HCT116 (cell line): ENCODE measurements at regions not wholly inside any gene's neighbourhood (a gene's known extent, or its start where the extent isn't known, plus 50 kb on each side); places are given as distances from the start of the nearest gene placed in this dataset.

Experiments
- ATAC-seq: fragments of 200-7000 bp; cut with Tn5 transposase; 2 replicates; pipeline ENCODE4 v1.9.1; 2020; ENCODE audit warnings: mild to moderate bottlenecking, moderate library complexity
- BruUV-seq: library from RNA; stranded (reverse); fragments of 400-500 nt; replicated peaks from 2 replicates; lab custom pipeline; 2021; lab: Mats Ljungman, UMichigan
- CTCF ChIA-PET: fragments of 300-600 bp; sonication (Branson Sonifier 250); formaldehyde crosslinking; loops from one replicate; lab custom pipeline; 2021; ENCODE audit warnings: antibody characterized with exemption; lab: Charles Lee
- POLR2A ChIA-PET: fragments of 300-600, 350-600 bp; sonication (Branson Sonifier 250); formaldehyde crosslinking; loops from one replicate; lab custom pipeline; 2021; ENCODE audit warnings: antibody characterized with exemption; lab: Charles Lee
- RAD21 ChIA-PET, 2 experiments: fragments of 300-600 bp; sonication (Branson Sonifier 250); formaldehyde crosslinking; loops; one replicate each; lab custom pipeline; 2023; ENCODE audit warnings: low total read pairs in 2 of 2; ENCODE audit not compliant: uncharacterized antibody in 2 of 2, unreplicated experiment in 2 of 2, low non-redundant PET in 1 of 2; lab: Charles Lee
- DNase-seq: peaks from one replicate; pipeline ENCODE4 v3.0.0-alpha.2; 2010; ENCODE audit warnings: low read depth, low spot score
- H2AFZ ChIP-seq: fragments of 200-600 bp; shearing (Covaris generic), sonication (generic); 2 replicates; pipeline ENCODE4 v1.6.1; 2017; ENCODE audit warnings: low read depth, mixed run types, mixed read lengths, antibody characterized with exemption, low read length; ENCODE audit not compliant: poor library complexity, severe bottlenecking
- H3K27ac ChIP-seq: 2 replicates; pipeline ENCODE4 v1.5.1; 2012; ENCODE audit warnings: low read depth, low read length
- H3K27me3 ChIP-seq: fragments of 200-600 bp; sonication (generic); 2 replicates; pipeline ENCODE4 v1.6.1; 2016; ENCODE audit warnings: mixed run types, low read length, mixed read lengths; ENCODE audit not compliant: insufficient read depth
- H3K36me3 ChIP-seq, 2 experiments: fragments of 200-500 bp in 1 of 2; fragments of 200-600 bp in 1 of 2; sonication (Bioruptor generic) in 1 of 2; sonication (generic) in 1 of 2; 2 replicates each; pipeline versions ENCODE4 v1.5.1 to v1.6.1; 2014 to 2016; ENCODE audit warnings: low read length in 2 of 2, inconsistent platforms in 1 of 2, mixed read lengths in 1 of 2, mixed run types in 1 of 2; ENCODE audit not compliant: insufficient read depth in 2 of 2, control insufficient read depth in 1 of 2
- H3K4me1 ChIP-seq, 2 experiments: fragments of 200-600 bp in 1 of 2; sonication (generic) in 1 of 2; 2 replicates each; pipeline versions ENCODE4 v1.5.1 to v1.6.1; 2012 to 2017; ENCODE audit warnings: low read length in 2 of 2, inconsistent platforms in 1 of 2, mild to moderate bottlenecking in 1 of 2, mixed read lengths in 1 of 2, mixed run types in 1 of 2, moderate library complexity in 1 of 2; ENCODE audit not compliant: insufficient read depth in 2 of 2, control insufficient read depth in 1 of 2
- H3K4me2 ChIP-seq: fragments of 200-600 bp; sonication (generic); 2 replicates; pipeline ENCODE4 v1.6.1; 2017; ENCODE audit warnings: mixed run types, low read length, mixed read lengths
- H3K4me3 ChIP-seq, 2 experiments: fragments of 200-600 bp in 1 of 2; sonication (generic) in 1 of 2; replicated peaks in 1 of 2; 2 replicates each; pipeline ENCODE4 v1.5.1; 2011 to 2016; ENCODE audit warnings: low read length in 2 of 2, control low read depth in 1 of 2, low read depth in 1 of 2, mild to moderate bottlenecking in 1 of 2, mixed read lengths in 1 of 2, mixed run types in 1 of 2
- H3K79me2 ChIP-seq: fragments of 200-600 bp; sonication (generic); 2 replicates; pipeline ENCODE4 v1.6.1; 2017; ENCODE audit warnings: mild to moderate bottlenecking, mixed run types, low read length, moderate library complexity, mixed read lengths; ENCODE audit not compliant: insufficient read depth
- H3K9ac ChIP-seq: fragments of 200-600 bp; sonication (generic); 2 replicates; pipeline ENCODE4 v1.6.1; 2016; ENCODE audit warnings: low read length, mixed read lengths
- H3K9me2 ChIP-seq: fragments of 200-600 bp; sonication (generic), shearing (Covaris generic); 2 replicates; pipeline ENCODE4 v1.6.1; 2017; ENCODE audit warnings: mixed run types, mild to moderate bottlenecking, moderate library complexity; ENCODE audit not compliant: insufficient read depth
- H3K9me3 ChIP-seq, 2 experiments: fragments of 200-500 bp in 1 of 2; fragments of 200-600 bp in 1 of 2; sonication (Bioruptor generic) in 1 of 2; sonication (generic) in 1 of 2; 2 replicates each; pipeline ENCODE4 v1.6.1; 2014 to 2017; ENCODE audit warnings: low read length in 2 of 2, mixed read lengths in 2 of 2, inconsistent platforms in 1 of 2, low read depth in 1 of 2, mild to moderate bottlenecking in 1 of 2, mixed run types in 1 of 2, moderate library complexity in 1 of 2; ENCODE audit not compliant: control insufficient read depth in 1 of 2, insufficient read depth in 1 of 2
- H4K20me1 ChIP-seq: fragments of 200-600 bp; sonication (generic), shearing (Covaris generic); 2 replicates; pipeline ENCODE4 v1.6.1; 2017; ENCODE audit warnings: mixed run types, mild to moderate bottlenecking, moderate library complexity; ENCODE audit not compliant: insufficient read depth
- ELF1 ChIP-seq: IDR thresholded peaks from 2 replicates; pipeline ENCODE4 v1.6.1; 2012; ENCODE audit warnings: low read depth, borderline replicate concordance
- EZH2 ChIP-seq: fragments of 200-600 bp; sonication (generic); IDR thresholded peaks from 2 replicates; pipeline ENCODE4 v1.6.1; 2017; ENCODE audit warnings: antibody characterized with exemption, mixed run types
- EZH2phosphoT487 ChIP-seq: fragments of 200-600 bp; IDR thresholded peaks from 2 replicates; pipeline ENCODE4 v1.6.1; 2018; ENCODE audit warnings: antibody characterized with exemption, borderline replicate concordance
- FOSL1 ChIP-seq: IDR thresholded peaks from 2 replicates; pipeline ENCODE4 v1.6.1; 2012; ENCODE audit warnings: low read depth
- JUND ChIP-seq: IDR thresholded peaks from 2 replicates; pipeline ENCODE4 v1.6.1; 2012
- POLR2AphosphoS5 ChIP-seq: IDR thresholded peaks from 2 replicates; pipeline ENCODE4 v1.6.1; 2011; ENCODE audit warnings: mild to moderate bottlenecking, low read depth, low read length, moderate library complexity
- RAD21 ChIP-seq: IDR thresholded peaks from 2 replicates; pipeline ENCODE4 v1.6.1; 2012; ENCODE audit warnings: low read depth, mild to moderate bottlenecking
- intact Hi-C: fragments of 100-400 bp; cut with micrococcal nuclease; formaldehyde crosslinking; loops from 2 replicates; pipeline ENCODE4 v1.10.0; 2022
- TF ChIP-seq, protein P1 (sequence below), 3 experiments: fragments of 200-600 bp in 1 of 3; sonication (generic) in 1 of 3; IDR thresholded peaks in 2 of 3; conservative IDR thresholded peaks in 1 of 3; 2 replicates each; pipeline ENCODE4 v1.5.1; 2012 to 2017; ENCODE audit warnings: low read depth in 2 of 3, low read length in 2 of 3, antibody characterized with exemption in 1 of 3, borderline replicate concordance in 1 of 3, control low read depth in 1 of 3, mild to moderate bottlenecking in 1 of 3, mixed read lengths in 1 of 3, mixed run types in 1 of 3, moderate library complexity in 1 of 3; ENCODE audit not compliant: insufficient read depth in 1 of 3
- TF ChIP-seq, protein P2 (sequence below): IDR thresholded peaks from 2 replicates; pipeline ENCODE4 v1.6.1; 2012
- TF ChIP-seq, protein P3 (sequence below): IDR thresholded peaks from 2 replicates; pipeline ENCODE4 v1.6.1; 2011; ENCODE audit warnings: mild to moderate bottlenecking, low read length, moderate library complexity; ENCODE audit not compliant: insufficient replicate concordance; ENCODE audit errors: extremely low read depth

DNA sequence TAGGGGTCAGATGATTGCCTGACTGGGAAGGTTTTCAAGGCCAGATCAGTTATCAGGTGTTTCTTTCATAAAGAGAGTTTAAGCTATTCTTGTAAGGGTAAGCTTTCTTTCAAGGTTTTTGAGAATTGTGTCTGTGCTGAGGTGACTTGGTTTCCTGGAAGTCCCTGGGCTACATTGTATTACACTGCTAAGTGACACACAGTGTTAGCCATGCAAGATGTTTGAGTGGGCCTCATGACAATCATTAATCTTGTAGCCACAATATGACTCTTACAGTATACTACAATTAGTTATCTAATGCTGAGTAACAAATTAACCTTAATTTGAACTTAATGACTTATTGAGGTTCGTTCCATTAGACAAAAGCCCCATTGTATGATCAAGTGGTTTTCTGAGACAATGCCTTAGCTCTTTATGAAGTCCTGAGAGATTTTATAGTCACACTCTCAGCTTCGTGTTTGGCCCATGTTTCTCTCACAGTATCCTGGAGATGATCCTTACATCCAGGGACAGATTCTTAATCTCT, 186.7 kb downstream of the RPS12 start:
- no peak for ATAC-seq
- RAD21 ChIA-PET, result no interaction called here
- no peak overlapping the region for H2AFZ ChIP-seq
- H3K36me3 ChIP-seq, result no peaks in the 10 kb centered on the region
- H3K79me2 ChIP-seq, result no peaks in the 10 kb centered on the region
- H3K9me3 ChIP-seq, result no peaks in the 10 kb centered on the region
- no peaks in the 10 kb centered on the region for H4K20me1 ChIP-seq
- H3K27me3 ChIP-seq, result peaks cover 6% of the 10 kb centered on the region; the same call in 1 of the 2 replicates
- H3K4me2 ChIP-seq, result no peak overlapping the region
- no peaks in the 10 kb centered on the region for H3K9me2 ChIP-seq
- no peak overlapping the region for H3K4me3 ChIP-seq
- no peak overlapping the region for H3K9ac ChIP-seq
- CTCF ChIA-PET, result no interaction called here
- TF ChIP-seq RAD21, result no peak
- TF ChIP-seq, all 23 proteins: peak for 0
- no peaks in the 10 kb centered on the region for H3K4me1 ChIP-seq
- no peak overlapping the region for H3K27ac ChIP-seq
- no peak for DNase-seq
- no TSS peak for BruUV-seq
- POLR2A ChIA-PET, result no interaction called here
- intact Hi-C loops, result no loop called here

DNA sequence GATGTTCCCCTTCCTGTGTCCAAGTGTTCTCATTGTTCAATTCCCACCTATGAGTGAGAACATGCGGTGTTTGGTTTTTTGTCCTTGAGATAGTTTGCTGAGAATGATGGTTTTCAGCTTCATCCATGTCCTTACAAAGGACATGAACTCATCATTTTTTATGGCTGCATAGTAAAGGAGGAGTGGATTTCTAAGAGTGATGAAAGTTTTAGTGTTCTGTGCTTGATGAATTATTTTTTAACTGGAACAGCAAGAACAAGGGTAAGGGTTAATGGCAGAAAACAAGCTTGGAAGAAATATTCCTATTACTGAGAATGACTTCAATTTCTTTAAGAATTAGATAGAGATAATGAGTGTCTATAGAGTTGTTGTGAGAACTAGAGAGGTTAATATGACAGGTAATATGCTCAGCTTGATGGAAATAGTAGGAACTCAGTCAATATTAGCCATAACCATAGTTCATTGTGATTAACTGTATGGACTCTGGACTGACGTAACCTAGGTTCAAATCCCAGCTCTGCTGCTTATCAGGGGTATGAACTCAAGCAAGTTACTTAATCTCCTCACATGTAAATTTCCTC, 190.0 kb downstream of the RPS12 start:
- no peak overlapping the region for H3K9ac ChIP-seq
- H4K20me1 ChIP-seq, result no peaks in the 10 kb centered on the region
- H3K4me2 ChIP-seq, result no peak overlapping the region
- BruUV-seq, result no TSS peak
- H3K27ac ChIP-seq, result no peak overlapping the region
- no peaks in the 10 kb centered on the region for H3K36me3 ChIP-seq
- no peak for DNase-seq
- no peak for ATAC-seq
- H3K4me3 ChIP-seq, result no peak overlapping the region
- no peak for TF ChIP-seq JUND
- TF ChIP-seq, protein P1, sequence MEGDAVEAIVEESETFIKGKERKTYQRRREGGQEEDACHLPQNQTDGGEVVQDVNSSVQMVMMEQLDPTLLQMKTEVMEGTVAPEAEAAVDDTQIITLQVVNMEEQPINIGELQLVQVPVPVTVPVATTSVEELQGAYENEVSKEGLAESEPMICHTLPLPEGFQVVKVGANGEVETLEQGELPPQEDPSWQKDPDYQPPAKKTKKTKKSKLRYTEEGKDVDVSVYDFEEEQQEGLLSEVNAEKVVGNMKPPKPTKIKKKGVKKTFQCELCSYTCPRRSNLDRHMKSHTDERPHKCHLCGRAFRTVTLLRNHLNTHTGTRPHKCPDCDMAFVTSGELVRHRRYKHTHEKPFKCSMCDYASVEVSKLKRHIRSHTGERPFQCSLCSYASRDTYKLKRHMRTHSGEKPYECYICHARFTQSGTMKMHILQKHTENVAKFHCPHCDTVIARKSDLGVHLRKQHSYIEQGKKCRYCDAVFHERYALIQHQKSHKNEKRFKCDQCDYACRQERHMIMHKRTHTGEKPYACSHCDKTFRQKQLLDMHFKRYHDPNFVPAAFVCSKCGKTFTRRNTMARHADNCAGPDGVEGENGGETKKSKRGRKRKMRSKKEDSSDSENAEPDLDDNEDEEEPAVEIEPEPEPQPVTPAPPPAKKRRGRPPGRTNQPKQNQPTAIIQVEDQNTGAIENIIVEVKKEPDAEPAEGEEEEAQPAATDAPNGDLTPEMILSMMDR (IDR thresholded peaks at IDR 0.05 in 2 of 3, conservative IDR thresholded peaks at IDR 0.05 in 1 of 3; ENCODE audit: borderline replicate concordance in 1 of 3, insufficient read depth in 1 of 3, low read depth in 2 of 3, low read length in 2 of 3), result no peak
- TF ChIP-seq FOSL1, result no peak
- TF ChIP-seq EZH2phosphoT487, result no peak
- TF ChIP-seq POLR2AphosphoS5, result no peak
- TF ChIP-seq, protein P2, sequence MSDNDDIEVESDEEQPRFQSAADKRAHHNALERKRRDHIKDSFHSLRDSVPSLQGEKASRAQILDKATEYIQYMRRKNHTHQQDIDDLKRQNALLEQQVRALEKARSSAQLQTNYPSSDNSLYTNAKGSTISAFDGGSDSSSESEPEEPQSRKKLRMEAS, result no peak
- TF ChIP-seq, protein P3, sequence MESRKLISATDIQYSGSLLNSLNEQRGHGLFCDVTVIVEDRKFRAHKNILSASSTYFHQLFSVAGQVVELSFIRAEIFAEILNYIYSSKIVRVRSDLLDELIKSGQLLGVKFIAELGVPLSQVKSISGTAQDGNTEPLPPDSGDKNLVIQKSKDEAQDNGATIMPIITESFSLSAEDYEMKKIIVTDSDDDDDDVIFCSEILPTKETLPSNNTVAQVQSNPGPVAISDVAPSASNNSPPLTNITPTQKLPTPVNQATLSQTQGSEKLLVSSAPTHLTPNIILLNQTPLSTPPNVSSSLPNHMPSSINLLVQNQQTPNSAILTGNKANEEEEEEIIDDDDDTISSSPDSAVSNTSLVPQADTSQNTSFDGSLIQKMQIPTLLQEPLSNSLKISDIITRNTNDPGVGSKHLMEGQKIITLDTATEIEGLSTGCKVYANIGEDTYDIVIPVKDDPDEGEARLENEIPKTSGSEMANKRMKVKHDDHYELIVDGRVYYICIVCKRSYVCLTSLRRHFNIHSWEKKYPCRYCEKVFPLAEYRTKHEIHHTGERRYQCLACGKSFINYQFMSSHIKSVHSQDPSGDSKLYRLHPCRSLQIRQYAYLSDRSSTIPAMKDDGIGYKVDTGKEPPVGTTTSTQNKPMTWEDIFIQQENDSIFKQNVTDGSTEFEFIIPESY, result no peak
- no peak for TF ChIP-seq ELF1
- TF ChIP-seq EZH2, result no peak
- no peaks in the 10 kb centered on the region for H3K9me3 ChIP-seq
- no peaks in the 10 kb centered on the region for H3K9me2 ChIP-seq
- RAD21 ChIA-PET, result no interaction called here
- CTCF ChIA-PET, result no interaction called here
- intact Hi-C loops, result no loop called here
- H3K27me3 ChIP-seq, result 0 out of 2 replicates have a peak, but pooled peaks cover 3% of the 10 kb centered on the region
- H2AFZ ChIP-seq, result no peak overlapping the region
- H3K4me1 ChIP-seq, result no peaks in the 10 kb centered on the region
- H3K79me2 ChIP-seq, result no peaks in the 10 kb centered on the region
- POLR2A ChIA-PET, result no interaction called here
